T-cell (primary cell): ENCODE measurements at regions not wholly inside any gene's neighbourhood (a gene's known extent, or its start where the extent isn't known, plus 50 kb on each side); places are given as distances from the start of the nearest gene placed in this dataset.

Experiments used
- ATAC-seq, 4 experiments: fragments of 200-7000 bp in 3 of 4; fragments of 150-1000 bp in 1 of 4; cut with Tn5 transposase; replicated peaks in 1 of 4; 1 replicate in 3 of 4; 2 replicates in 1 of 4; pipeline ENCODE4 v1.10.0; 2021; ENCODE audit warnings: moderate library complexity in 3 of 4, mild to moderate bottlenecking in 2 of 4, moderate number of reproducible peaks in 1 of 4
- CTCF ChIA-PET, 2 donors: fragments of 300-600 bp; sonication (Branson Sonifier 250); formaldehyde crosslinking; loops; one replicate each; lab custom pipeline; 2022; ENCODE audit warnings: antibody characterized with exemption in 2 of 2; lab: Charles Lee
- POLR2A ChIA-PET, 2 donors: fragments of 300-600 bp; sonication (Branson Sonifier 250); formaldehyde crosslinking; loops; one replicate each; lab custom pipeline; 2022; ENCODE audit warnings: antibody characterized with exemption in 2 of 2; lab: Charles Lee
- DNase-seq, 35 experiments: peaks; one replicate each; pipeline versions ENCODE4 v3.0.0 to v3.0.0-alpha.2; 2013 to 2023
- H3K27ac ChIP-seq: one replicate; pipeline ENCODE4 v1.5.1; 2013; ENCODE audit warnings: low read length
- H3K27me3 ChIP-seq, 2 experiments: replicated peaks in 1 of 2; 1 replicate in 1 of 2; 2 replicates in 1 of 2; pipeline versions ENCODE4 v1.6.1 to v1.7.0; 2013; ENCODE audit warnings: low read length in 1 of 2, mixed read lengths in 1 of 2; ENCODE audit not compliant: control insufficient read depth in 2 of 2, insufficient read depth in 2 of 2; ENCODE audit errors: extremely low read depth in 1 of 2
- H3K36me3 ChIP-seq, 2 donors: 1 replicate in 1 of 2; 2 replicates in 1 of 2; pipeline versions ENCODE4 v1.6.1 to v1.7.0; 2013; ENCODE audit warnings: low read length in 1 of 2; ENCODE audit not compliant: control insufficient read depth in 2 of 2, insufficient read depth in 1 of 2; ENCODE audit errors: extremely low read depth in 1 of 2
- H3K4me1 ChIP-seq, 2 experiments: 1 replicate in 1 of 2; 2 replicates in 1 of 2; pipeline versions ENCODE4 v1.6.1 to v1.7.0; 2013; ENCODE audit warnings: low read length in 2 of 2, mixed read lengths in 1 of 2; ENCODE audit not compliant: insufficient read depth in 2 of 2, control insufficient read depth in 1 of 2; ENCODE audit errors: extremely low read depth in 1 of 2
- H3K4me3 ChIP-seq, 2 donors: 1 replicate in 1 of 2; 2 replicates in 1 of 2; pipeline versions ENCODE4 v1.5.1 to v1.7.0; 2013; ENCODE audit warnings: mild to moderate bottlenecking in 2 of 2, low read length in 1 of 2, moderate library complexity in 1 of 2; ENCODE audit not compliant: control insufficient read depth in 1 of 2; ENCODE audit errors: extremely low read depth in 1 of 2
- H3K9me3 ChIP-seq: 2 replicates; pipeline ENCODE4 v1.7.0; 2013
- H3K27ac Mint-ChIP-seq, 2 donors: one replicate each; pipeline ENCODE4 v1.8.0; 2020 to 2021; ENCODE audit warnings: mild to moderate bottlenecking in 2 of 2, mixed read lengths in 2 of 2
- H3K27me3 Mint-ChIP-seq, 2 donors: one replicate each; pipeline ENCODE4 v1.8.0; 2021 to 2022; ENCODE audit warnings: mixed read lengths in 2 of 2
- H3K36me3 Mint-ChIP-seq: one replicate; pipeline ENCODE4 v1.8.0; 2021; ENCODE audit warnings: mixed read lengths
- H3K4me1 Mint-ChIP-seq, 3 donors: one replicate each; pipeline ENCODE4 v1.8.0; 2020 to 2022; ENCODE audit warnings: mixed read lengths in 3 of 3, mild to moderate bottlenecking in 1 of 3
- H3K4me3 Mint-ChIP-seq, 3 donors: one replicate each; pipeline ENCODE4 v1.8.0; 2020 to 2022; ENCODE audit warnings: mild to moderate bottlenecking in 3 of 3, mixed read lengths in 3 of 3, moderate library complexity in 3 of 3
- H3K9me3 Mint-ChIP-seq, 3 donors: one replicate each; pipeline ENCODE4 v1.8.0; 2020 to 2022; ENCODE audit warnings: mixed read lengths in 3 of 3
- WGBS: methylation state at CpG from one replicate; pipeline ENCODE4 v1.1.5; 2013; ENCODE audit warnings: missing lambda C conversion rate; ENCODE audit not compliant: insufficient coverage; 5-methylcytosine and 5-hydroxymethylcytosine counted together

- ChIA-PET POLR2A (no interaction called here), CTCF (no interaction called here)
- Histone ChIP-seq H3K36me3 (no peaks in the 10 kb centered on the region), H3K27me3 (no peaks in the 10 kb centered on the region), H3K27ac (no peak overlapping the region), H3K4me1 (no peaks in the 10 kb centered on the region), H3K9me3 (no peaks in the 10 kb centered on the region), H3K4me3 (no peak overlapping the region)
- ATAC-seq = no peak
- no peak for DNase-seq
- Mint-ChIP-seq H3K9me3 (no peaks in the 10 kb centered on the region), H3K4me1 (no peaks in the 10 kb centered on the region), H3K27ac (no peak overlapping the region), H3K36me3 (no peaks in the 10 kb centered on the region), H3K27me3 (no peaks in the 10 kb centered on the region), H3K4me3 (no peak overlapping the region)
- WGBS = 78% methylated on average over 1 of the region's 2 CpGs
Measured at GRCh38 chr13:91193358-91193757, 154.1 kb upstream of the MIR17HG start.

- Mint-ChIP-seq H3K9me3 (no peaks in the 10 kb centered on the region), H3K4me1 (no peaks in the 10 kb centered on the region), H3K4me3 (no peak overlapping the region), H3K36me3 (no peaks in the 10 kb centered on the region), H3K27ac (no peak overlapping the region), H3K27me3 (peaks cover 0 to 3% of the 10 kb centered on the region in 2 donors)
- no peak overlapping the region for H3K27ac ChIP-seq
- H3K4me1 ChIP-seq = no peaks in the 10 kb centered on the region
- H3K36me3 ChIP-seq = no peaks in the 10 kb centered on the region
- no peak overlapping the region for H3K4me3 ChIP-seq
- ChIA-PET POLR2A (no interaction called here), CTCF (no interaction called here)
- H3K9me3 ChIP-seq = no peaks in the 10 kb centered on the region
- ATAC-seq = no peak
- no peaks in the 10 kb centered on the region for H3K27me3 ChIP-seq
- no peak for DNase-seq
- WGBS = 100% methylated on average over 1 of the region's 2 CpGs
Measured at GRCh38 chr13:91195789-91196188, 151.7 kb upstream of the MIR17HG start.

DNA sequence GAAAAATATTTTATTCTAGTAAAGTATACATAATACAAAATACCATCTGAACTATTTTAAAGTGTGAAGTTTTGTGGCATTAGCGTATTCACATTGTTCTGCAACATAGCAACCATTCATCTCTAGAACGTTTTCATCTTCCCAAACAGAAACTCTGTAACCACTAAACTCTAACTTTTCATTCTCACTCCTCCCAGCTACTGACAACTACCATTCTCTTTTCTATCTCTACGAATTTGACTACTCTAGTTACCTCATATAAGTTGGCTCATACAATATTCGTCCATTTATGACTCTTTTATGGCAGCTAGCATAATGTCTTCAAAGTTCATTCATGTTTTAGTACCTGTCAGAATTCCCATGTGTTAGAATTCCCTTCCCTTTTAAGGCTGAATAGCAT is 150.5 kb upstream of the MIR17HG start:
- H3K4me3 Mint-ChIP-seq = no peak overlapping the region
- Histone ChIP-seq H3K27ac (no peak overlapping the region), H3K36me3 (no peaks in the 10 kb centered on the region), H3K9me3 (no peaks in the 10 kb centered on the region), H3K4me3 (no peak overlapping the region), H3K27me3 (no peaks in the 10 kb centered on the region), H3K4me1 (no peaks in the 10 kb centered on the region)
- ATAC-seq (no peak), DNase-seq (no peak)
- 48% methylated on average over 3 of the region's 4 CpGs for WGBS
- no peaks in the 10 kb centered on the region for H3K4me1 Mint-ChIP-seq
- peaks cover 0 to 4% of the 10 kb centered on the region in 2 donors for H3K27me3 Mint-ChIP-seq
- H3K36me3 Mint-ChIP-seq = no peaks in the 10 kb centered on the region
- CTCF ChIA-PET = no interaction called here
- H3K9me3 Mint-ChIP-seq = no peaks in the 10 kb centered on the region
- POLR2A ChIA-PET = no interaction called here
- no peak overlapping the region for H3K27ac Mint-ChIP-seq

GRCh38 chr13:91199866-91200265 is 147.6 kb upstream of the MIR17HG start:
- ChIA-PET POLR2A (no interaction called here), CTCF (no interaction called here)
- no peak for ATAC-seq
- Histone ChIP-seq H3K9me3 (no peaks in the 10 kb centered on the region), H3K27ac (no peak overlapping the region), H3K27me3 (no peaks in the 10 kb centered on the region), H3K4me1 (no peaks in the 10 kb centered on the region), H3K36me3 (no peaks in the 10 kb centered on the region), H3K4me3 (no peak overlapping the region)
- no peaks in the 10 kb centered on the region for H3K4me1 Mint-ChIP-seq
- peaks cover 0 to 4% of the 10 kb centered on the region in 2 donors for H3K27me3 Mint-ChIP-seq
- H3K4me3 Mint-ChIP-seq = no peak overlapping the region
- H3K36me3 Mint-ChIP-seq = no peaks in the 10 kb centered on the region
- DNase-seq = no peak
- H3K9me3 Mint-ChIP-seq = no peaks in the 10 kb centered on the region
- H3K27ac Mint-ChIP-seq = no peak overlapping the region
- WGBS = no CpG with 5 or more reads among the region's 1 CpG

DNA sequence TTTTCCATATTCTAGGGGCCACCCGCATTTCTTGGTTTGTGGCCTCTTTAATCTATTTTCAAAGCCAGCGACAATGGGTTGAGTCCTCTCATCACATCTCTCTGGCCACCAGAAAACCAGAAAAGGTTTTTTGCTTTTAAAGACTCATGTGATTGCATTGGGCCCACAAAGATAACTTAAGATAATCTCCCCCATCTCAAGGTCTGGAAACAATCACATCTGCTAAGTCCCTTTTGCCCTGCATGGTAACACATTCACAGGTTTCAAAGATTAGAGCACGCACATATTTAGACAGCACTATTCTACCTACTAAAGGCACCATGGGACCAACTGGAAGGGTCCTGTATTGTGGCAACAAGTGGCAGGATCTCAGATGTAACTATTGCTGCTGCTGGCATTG is 147.0 kb upstream of the MIR17HG start:
- no peaks in the 10 kb centered on the region for H3K9me3 ChIP-seq
- no peak overlapping the region for H3K27ac ChIP-seq
- DNase-seq (no peak), ATAC-seq (no peak)
- no peaks in the 10 kb centered on the region for H3K36me3 Mint-ChIP-seq
- no peaks in the 10 kb centered on the region for H3K36me3 ChIP-seq
- H3K9me3 Mint-ChIP-seq = no peaks in the 10 kb centered on the region
- H3K27me3 Mint-ChIP-seq = peaks cover 0 to 4% of the 10 kb centered on the region in 2 donors
- WGBS = 78% methylated on average over 3 of the region's 3 CpGs
- CTCF ChIA-PET = no interaction called here
- no peak overlapping the region for H3K4me3 Mint-ChIP-seq
- no peaks in the 10 kb centered on the region for H3K4me1 Mint-ChIP-seq
- no peaks in the 10 kb centered on the region for H3K27me3 ChIP-seq
- no peak overlapping the region for H3K27ac Mint-ChIP-seq
- POLR2A ChIA-PET = no interaction called here
- no peaks in the 10 kb centered on the region for H3K4me1 ChIP-seq
- no peak overlapping the region for H3K4me3 ChIP-seq

- DNase-seq = no peak
- no peaks in the 10 kb centered on the region for H3K27me3 ChIP-seq
- Mint-ChIP-seq H3K27me3 (peaks cover 0 to 4% of the 10 kb centered on the region in 2 donors), H3K27ac (no peak overlapping the region), H3K4me3 (no peak overlapping the region), H3K4me1 (no peaks in the 10 kb centered on the region), H3K9me3 (no peaks in the 10 kb centered on the region), H3K36me3 (no peaks in the 10 kb centered on the region)
- ATAC-seq = no peak
- WGBS = no CpG with 5 or more reads among the region's 1 CpG
- ChIA-PET CTCF (no interaction called here), POLR2A (no interaction called here)
- H3K27ac ChIP-seq = no peak overlapping the region
- no peaks in the 10 kb centered on the region for H3K4me1 ChIP-seq
- no peaks in the 10 kb centered on the region for H3K9me3 ChIP-seq
- H3K4me3 ChIP-seq = no peak overlapping the region
- H3K36me3 ChIP-seq = no peaks in the 10 kb centered on the region
Measured at GRCh38 chr13:91203430-91203829, 144.1 kb upstream of the MIR17HG start.

DNA sequence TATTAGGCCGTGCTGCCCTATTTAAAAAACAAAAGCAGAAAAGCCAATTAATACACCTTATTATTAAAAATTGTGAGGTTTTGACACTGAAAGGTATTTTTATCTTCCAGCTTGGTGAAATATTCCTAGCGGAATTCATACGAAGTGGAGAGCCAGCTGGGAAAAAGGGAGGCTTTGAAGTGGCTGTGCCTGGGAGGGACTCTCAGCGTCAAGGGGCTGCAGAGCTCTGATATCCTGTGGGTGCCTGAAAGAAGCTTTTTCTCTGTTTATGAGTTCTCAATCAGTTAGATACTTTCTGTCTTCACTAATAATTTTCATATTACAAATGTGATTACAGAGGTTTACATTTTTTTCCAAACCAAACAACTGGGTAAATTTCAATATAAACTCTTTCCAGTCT is 140.2 kb upstream of the MIR17HG start:
- H3K27ac ChIP-seq = no peak overlapping the region
- Mint-ChIP-seq H3K27me3 (peaks cover 4 to 7% of the 10 kb centered on the region in 2 donors), H3K36me3 (no peaks in the 10 kb centered on the region), H3K27ac (no peak overlapping the region), H3K4me3 (no peak overlapping the region), H3K9me3 (peaks cover 0 to 5% (median 0%) of the 10 kb centered on the region in 3 donors), H3K4me1 (no peaks in the 10 kb centered on the region)
- no peaks in the 10 kb centered on the region for H3K36me3 ChIP-seq
- ChIA-PET POLR2A (no interaction called here), CTCF (no interaction called here)
- H3K9me3 ChIP-seq = no peaks in the 10 kb centered on the region
- no peaks in the 10 kb centered on the region for H3K27me3 ChIP-seq
- no peak for ATAC-seq
- no peak for DNase-seq
- no peak overlapping the region for H3K4me3 ChIP-seq
- H3K4me1 ChIP-seq = no peaks in the 10 kb centered on the region
- WGBS = 62% methylated on average over 2 of the region's 4 CpGs
